ENCODE measurements at regions not wholly inside any gene's neighbourhood (a gene's known extent, or its start where the extent isn't known, plus 50 kb on each side); places are given as distances from the start of the nearest gene placed in this dataset.
"Not testable (repeated sequence)": the region's sequence is repeated elsewhere in the genome, so short reads cannot be mapped to it uniquely, and the experiment has no call there.

DNA sequence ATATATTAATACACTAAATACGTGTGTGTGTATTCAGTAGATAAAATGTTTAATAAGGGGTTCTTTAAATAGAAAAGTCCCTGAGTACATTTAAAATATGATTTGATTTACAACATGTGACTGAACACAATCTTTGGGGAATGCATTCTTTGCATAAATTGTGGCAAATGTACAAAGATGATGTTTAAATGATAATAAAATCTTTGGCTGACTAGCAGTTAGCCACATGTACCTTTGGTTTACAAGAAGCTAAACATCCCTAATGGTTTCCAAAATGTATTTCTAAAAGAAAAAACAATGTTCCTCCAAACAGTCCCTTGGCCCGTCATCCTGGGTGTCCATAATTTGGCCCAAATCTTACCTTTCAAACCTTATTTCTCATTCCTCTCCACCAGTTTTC lies 106.4 kb upstream of the MARK1 start:
- H3K27me3 ChIP-seq (ENCODE audit: control insufficient read depth in 2 of 2, insufficient read depth in 2 of 2, low read length in 2 of 2) = no peaks in the 10 kb centered on the region
- no peaks in the 10 kb centered on the region for H3K4me1 ChIP-seq (ENCODE audit: control insufficient read depth in 2 of 2, insufficient read depth in 2 of 2, low read length in 2 of 2)
- H3K9me3 ChIP-seq (ENCODE audit: control insufficient read depth in 2 of 3, low read length in 3 of 3) = no peaks in the 10 kb centered on the region
- ATAC-seq (no peak), DNase-seq (no peak)
- Mint-ChIP-seq H3K4me3 (no peak overlapping the region), H3K9me3 (peaks cover 0 to 1% (median 0%) of the 10 kb centered on the region in 11 donors), H3K27ac (no peak overlapping the region), H3K4me1 (no peaks in the 10 kb centered on the region), H3K27me3 (peaks cover 3 to 21% (median 6%) of the 10 kb centered on the region in 5 donors), H3K36me3 (no peaks in the 10 kb centered on the region)
- intact Hi-C loops (cut with micrococcal nuclease) = no loop called here
- ChIA-PET CTCF (no interaction called here), POLR2A (no interaction called here)
- H3K27ac ChIP-seq (ENCODE audit: low read depth, low read length) = no peak overlapping the region
- no peak overlapping the region for H3K4me3 ChIP-seq (ENCODE audit: low read length)
- no peaks in the 10 kb centered on the region for H3K36me3 ChIP-seq (ENCODE audit: control insufficient read depth in 2 of 3, insufficient read depth in 3 of 3, low read length in 3 of 3)

DNA sequence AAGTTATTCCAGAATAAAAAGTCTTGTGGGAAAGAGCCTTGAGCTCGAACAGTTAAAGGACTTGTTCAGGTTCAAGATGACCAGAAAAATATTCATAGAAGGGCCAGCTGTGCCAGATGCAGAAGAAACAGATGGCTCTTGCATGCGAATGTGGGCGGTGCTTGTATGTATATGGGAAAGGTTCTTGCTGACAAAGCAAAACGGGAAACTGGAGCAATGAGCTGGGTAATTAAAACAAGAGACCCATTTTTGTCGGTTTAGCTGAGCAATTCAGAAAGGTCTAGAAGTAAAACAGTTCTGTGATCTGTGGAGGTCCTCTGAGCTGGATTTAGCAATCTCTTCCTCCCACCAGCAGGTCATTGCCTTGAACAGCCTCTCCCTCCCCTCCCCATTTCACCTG lies 107.2 kb upstream of the MARK1 start:
- Histone ChIP-seq H3K36me3 (ENCODE audit: control insufficient read depth in 2 of 3, insufficient read depth in 3 of 3, low read length in 3 of 3) (no peaks in the 10 kb centered on the region), H3K4me3 (ENCODE audit: low read length) (no peak overlapping the region), H3K27me3 (ENCODE audit: control insufficient read depth in 2 of 2, insufficient read depth in 2 of 2, low read length in 2 of 2) (no peaks in the 10 kb centered on the region), H3K27ac (ENCODE audit: low read depth, low read length) (no peak overlapping the region), H3K4me1 (ENCODE audit: control insufficient read depth in 2 of 2, insufficient read depth in 2 of 2, low read length in 2 of 2) (no peaks in the 10 kb centered on the region), H3K9me3 (ENCODE audit: control insufficient read depth in 2 of 3, low read length in 3 of 3) (no peaks in the 10 kb centered on the region)
- H3K4me3 Mint-ChIP-seq = no peak overlapping the region
- peaks cover 3 to 16% (median 6%) of the 10 kb centered on the region in 5 donors for H3K27me3 Mint-ChIP-seq
- ChIA-PET POLR2A (no interaction called here), CTCF (no interaction called here)
- H3K36me3 Mint-ChIP-seq = no peaks in the 10 kb centered on the region
- no peaks in the 10 kb centered on the region for H3K4me1 Mint-ChIP-seq
- no peak overlapping the region for H3K27ac Mint-ChIP-seq
- intact Hi-C loops (cut with micrococcal nuclease) = no loop called here
- ATAC-seq (no peak), DNase-seq (no peak)
- peaks cover 0 to 1% (median 0%) of the 10 kb centered on the region in 11 donors for H3K9me3 Mint-ChIP-seq

- H3K4me1 Mint-ChIP-seq; H3K27ac Mint-ChIP-seq; H3K36me3 ChIP-seq (ENCODE audit: control insufficient read depth in 2 of 3, insufficient read depth in 3 of 3, low read length in 3 of 3); H3K4me1 ChIP-seq (ENCODE audit: control insufficient read depth in 2 of 2, insufficient read depth in 2 of 2, low read length in 2 of 2); CTCF ChIA-PET; H3K4me3 Mint-ChIP-seq; H3K9me3 Mint-ChIP-seq; H3K27ac ChIP-seq (ENCODE audit: low read depth, low read length); H3K9me3 ChIP-seq (ENCODE audit: control insufficient read depth in 2 of 3, low read length in 3 of 3); POLR2A ChIA-PET; ATAC-seq; H3K27me3 ChIP-seq (ENCODE audit: control insufficient read depth in 2 of 2, insufficient read depth in 2 of 2, low read length in 2 of 2); DNase-seq; H3K36me3 Mint-ChIP-seq; intact Hi-C loops (cut with micrococcal nuclease); H3K4me3 ChIP-seq (ENCODE audit: low read length): not testable (repeated sequence)
- peaks cover 4 to 20% (median 10%) of the 10 kb centered on the region in 5 donors for H3K27me3 Mint-ChIP-seq
Measured at GRCh38 chr1:220412382-220412781, 115.6 kb upstream of the MARK1 start.

DNA sequence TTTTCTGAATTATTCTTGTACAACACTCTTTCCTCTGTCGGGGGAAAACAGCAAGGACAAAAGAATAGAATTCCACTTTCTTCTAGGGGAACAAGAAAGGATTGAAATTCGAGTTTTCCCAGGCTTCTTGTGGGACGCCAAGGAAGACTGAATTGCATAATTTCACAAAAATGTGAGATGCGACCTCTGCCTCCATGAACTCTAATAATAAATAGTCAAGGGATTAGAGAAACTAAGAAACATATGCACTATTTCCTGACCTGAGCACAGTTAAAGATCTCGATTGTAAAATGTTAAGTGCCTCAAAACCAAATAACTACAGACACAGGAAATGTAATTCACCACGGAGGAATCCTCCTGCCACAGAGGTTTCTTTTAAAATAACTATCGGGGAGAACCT lies 117.3 kb upstream of the MARK1 start:
- no peak overlapping the region for H3K27ac ChIP-seq (ENCODE audit: low read depth, low read length)
- intact Hi-C loops (cut with micrococcal nuclease) = no loop called here
- Mint-ChIP-seq H3K27me3 (peaks cover 5 to 36% (median 20%) of the 10 kb centered on the region in 5 donors), H3K4me3 (no peak overlapping the region), H3K9me3 (peaks cover 0 to 7% (median 0%) of the 10 kb centered on the region in 11 donors), H3K4me1 (no peaks in the 10 kb centered on the region), H3K27ac (no peak overlapping the region), H3K36me3 (no peaks in the 10 kb centered on the region)
- ChIA-PET POLR2A (no interaction called here), CTCF (no interaction called here)
- H3K4me3 ChIP-seq (ENCODE audit: low read length) = no peak overlapping the region
- no peak for DNase-seq
- no peak for ATAC-seq
- H3K27me3 ChIP-seq (ENCODE audit: control insufficient read depth in 2 of 2, insufficient read depth in 2 of 2, low read length in 2 of 2) = no peaks in the 10 kb centered on the region
- H3K4me1 ChIP-seq (ENCODE audit: control insufficient read depth in 2 of 2, insufficient read depth in 2 of 2, low read length in 2 of 2) = no peaks in the 10 kb centered on the region
- H3K9me3 ChIP-seq (ENCODE audit: control insufficient read depth in 2 of 3, low read length in 3 of 3) = no peaks in the 10 kb centered on the region
- no peaks in the 10 kb centered on the region for H3K36me3 ChIP-seq (ENCODE audit: control insufficient read depth in 2 of 3, insufficient read depth in 3 of 3, low read length in 3 of 3)

DNA sequence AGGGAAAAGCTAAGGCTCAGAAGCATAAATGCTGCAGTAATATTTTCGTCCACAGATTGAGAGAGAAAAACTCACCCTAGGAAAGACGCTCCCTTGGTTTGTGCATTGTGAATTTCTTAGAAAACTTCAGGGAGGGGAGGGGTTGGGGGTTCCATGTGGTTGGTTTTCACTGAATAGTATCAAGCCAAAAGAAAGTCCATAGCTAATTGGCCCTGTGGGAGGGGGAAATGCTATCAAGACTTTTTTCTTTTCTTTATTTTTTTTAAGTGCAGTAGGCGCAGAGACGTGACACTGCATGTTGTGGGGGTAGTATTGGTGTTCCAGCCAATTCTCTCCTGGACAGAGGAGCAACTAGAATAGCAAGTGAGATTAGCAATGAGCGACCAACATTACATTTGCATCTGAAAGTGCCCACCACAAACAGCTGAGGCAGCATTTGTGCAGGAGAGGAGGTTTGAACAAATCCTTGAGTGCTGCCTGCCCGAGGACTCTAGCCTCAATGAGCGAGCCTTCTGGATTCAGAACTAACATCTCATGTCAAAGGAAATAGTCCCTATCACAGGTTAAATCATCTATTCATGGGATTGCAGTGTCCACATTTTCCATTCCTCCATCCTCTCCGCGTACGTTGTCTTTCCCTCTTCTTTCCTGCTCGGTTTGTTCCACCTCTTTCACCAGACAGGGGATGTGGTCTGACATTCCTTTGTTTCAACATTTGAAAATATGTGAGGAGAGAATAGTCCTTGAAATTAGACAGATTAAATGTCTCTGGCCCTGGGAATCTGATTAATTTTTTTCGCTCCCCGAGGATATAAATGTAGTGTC lies 118.0 kb upstream of the MARK1 start:
- H3K27ac ChIP-seq (ENCODE audit: low read depth, low read length) = no peak overlapping the region
- no peak overlapping the region for H3K4me3 Mint-ChIP-seq
- H3K9me3 Mint-ChIP-seq = peaks cover 0 to 7% (median 0%) of the 10 kb centered on the region in 11 donors
- POLR2A ChIA-PET = no interaction called here
- ATAC-seq = no peak
- H3K4me1 Mint-ChIP-seq = no peaks in the 10 kb centered on the region
- intact Hi-C loops (cut with micrococcal nuclease) = no loop called here
- CTCF ChIA-PET = no interaction called here
- no peaks in the 10 kb centered on the region for H3K36me3 Mint-ChIP-seq
- no peak overlapping the region for H3K27ac Mint-ChIP-seq
- H3K9me3 ChIP-seq (ENCODE audit: control insufficient read depth in 2 of 3, low read length in 3 of 3) = no peaks in the 10 kb centered on the region
- no peaks in the 10 kb centered on the region for H3K36me3 ChIP-seq (ENCODE audit: control insufficient read depth in 2 of 3, insufficient read depth in 3 of 3, low read length in 3 of 3)
- no peaks in the 10 kb centered on the region for H3K27me3 ChIP-seq (ENCODE audit: control insufficient read depth in 2 of 2, insufficient read depth in 2 of 2, low read length in 2 of 2)
- H3K4me1 ChIP-seq (ENCODE audit: control insufficient read depth in 2 of 2, insufficient read depth in 2 of 2, low read length in 2 of 2) = no peaks in the 10 kb centered on the region
- no peak for DNase-seq
- H3K4me3 ChIP-seq (ENCODE audit: low read length) = no peak overlapping the region
- peaks cover 5 to 41% (median 25%) of the 10 kb centered on the region in 5 donors for H3K27me3 Mint-ChIP-seq

- Histone ChIP-seq H3K4me1 (ENCODE audit: control insufficient read depth in 2 of 2, insufficient read depth in 2 of 2, low read length in 2 of 2) (no peaks in the 10 kb centered on the region), H3K27me3 (ENCODE audit: control insufficient read depth in 2 of 2, insufficient read depth in 2 of 2, low read length in 2 of 2) (no peaks in the 10 kb centered on the region), H3K9me3 (ENCODE audit: control insufficient read depth in 2 of 3, low read length in 3 of 3) (no peaks in the 10 kb centered on the region), H3K4me3 (ENCODE audit: low read length) (no peak overlapping the region), H3K36me3 (ENCODE audit: control insufficient read depth in 2 of 3, insufficient read depth in 3 of 3, low read length in 3 of 3) (no peaks in the 10 kb centered on the region), H3K27ac (ENCODE audit: low read depth, low read length) (no peak overlapping the region)
- no peak overlapping the region for H3K4me3 Mint-ChIP-seq
- H3K9me3 Mint-ChIP-seq = peaks cover 0 to 10% (median 2%) of the 10 kb centered on the region in 11 donors
- ChIA-PET CTCF (no interaction called here), POLR2A (no interaction called here)
- H3K36me3 Mint-ChIP-seq = peaks cover 0 to 5% (median 0%) of the 10 kb centered on the region in 5 donors
- DNase-seq (no peak), ATAC-seq (no peak)
- no peak overlapping the region for H3K27ac Mint-ChIP-seq
- intact Hi-C loops (cut with micrococcal nuclease) = no loop called here
- H3K27me3 Mint-ChIP-seq = peaks cover 12 to 68% (median 53%) of the 10 kb centered on the region in 5 donors
- no peaks in the 10 kb centered on the region for H3K4me1 Mint-ChIP-seq
Measured at GRCh38 chr1:220407191-220407590, 120.7 kb upstream of the MARK1 start.

DNA sequence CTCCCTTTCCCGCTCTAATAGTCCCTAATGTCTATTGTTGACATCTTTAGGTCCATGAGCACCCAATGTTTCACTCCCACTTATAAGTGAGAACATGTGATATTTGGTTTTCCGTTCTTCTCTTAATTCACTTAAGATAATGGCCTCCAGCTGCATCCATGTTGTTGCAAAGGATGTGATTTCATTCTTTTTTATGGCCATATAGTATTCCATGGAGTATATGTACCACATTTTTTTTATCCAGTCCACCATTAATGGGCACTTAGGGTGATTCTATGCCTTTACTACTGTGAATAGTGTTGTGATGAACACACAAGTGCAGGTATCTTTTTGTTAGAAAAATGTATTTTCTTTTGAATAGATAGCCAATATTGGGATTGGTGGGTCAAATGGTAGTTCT lies 126.0 kb upstream of the RAB3GAP2 start:
- intact Hi-C loops (cut with micrococcal nuclease) = no loop called here
- no peak for DNase-seq
- no peaks in the 10 kb centered on the region for H3K4me1 ChIP-seq (ENCODE audit: control insufficient read depth in 2 of 2, insufficient read depth in 2 of 2, low read length in 2 of 2)
- H3K4me1 Mint-ChIP-seq = no peaks in the 10 kb centered on the region
- H3K27me3 ChIP-seq (ENCODE audit: control insufficient read depth in 2 of 2, insufficient read depth in 2 of 2, low read length in 2 of 2) = no peaks in the 10 kb centered on the region
- H3K9me3 Mint-ChIP-seq = peaks cover 0 to 15% (median 1%) of the 10 kb centered on the region in 11 donors
- no peak overlapping the region for H3K27ac Mint-ChIP-seq
- H3K36me3 Mint-ChIP-seq = no peaks in the 10 kb centered on the region
- H3K36me3 ChIP-seq (ENCODE audit: control insufficient read depth in 2 of 3, insufficient read depth in 3 of 3, low read length in 3 of 3) = no peaks in the 10 kb centered on the region
- ChIA-PET POLR2A (no interaction called here), CTCF (no interaction called here)
- H3K4me3 Mint-ChIP-seq = no peak overlapping the region
- no peaks in the 10 kb centered on the region for H3K9me3 ChIP-seq (ENCODE audit: control insufficient read depth in 2 of 3, low read length in 3 of 3)
- no peak overlapping the region for H3K4me3 ChIP-seq (ENCODE audit: low read length)
- no peak overlapping the region for H3K27ac ChIP-seq (ENCODE audit: low read depth, low read length)
- H3K27me3 Mint-ChIP-seq = peaks cover 14 to 45% (median 42%) of the 10 kb centered on the region in 5 donors
- no peak for ATAC-seq

Data from naive thymus-derived CD4-positive, alpha-beta T cell (primary cell).